ENCODE measurements at regions not wholly inside any gene's neighbourhood (a gene's known extent, or its start where the extent isn't known, plus 50 kb on each side); places are given as distances from the start of the nearest gene placed in this dataset.

DNA sequence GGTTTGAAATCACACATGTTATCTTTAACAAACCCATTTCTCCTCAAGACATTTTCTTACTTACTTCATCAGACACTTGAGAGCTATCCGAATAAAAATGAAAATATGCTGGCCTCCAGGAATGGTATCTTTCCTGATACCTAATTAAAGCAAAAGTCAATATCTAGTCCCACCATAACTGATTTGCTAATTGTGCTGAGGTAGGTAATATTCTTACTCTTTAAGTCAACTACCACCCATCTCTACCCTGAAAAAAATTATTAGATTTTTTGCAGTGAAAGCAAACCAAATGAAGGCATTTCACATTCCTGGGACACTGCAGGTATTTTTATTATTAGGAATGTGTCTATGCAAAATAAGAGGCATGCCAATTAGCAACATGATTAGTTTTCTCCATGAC is 175.8 kb downstream of the QDPR start:
- DNase-seq: no peak

DNA sequence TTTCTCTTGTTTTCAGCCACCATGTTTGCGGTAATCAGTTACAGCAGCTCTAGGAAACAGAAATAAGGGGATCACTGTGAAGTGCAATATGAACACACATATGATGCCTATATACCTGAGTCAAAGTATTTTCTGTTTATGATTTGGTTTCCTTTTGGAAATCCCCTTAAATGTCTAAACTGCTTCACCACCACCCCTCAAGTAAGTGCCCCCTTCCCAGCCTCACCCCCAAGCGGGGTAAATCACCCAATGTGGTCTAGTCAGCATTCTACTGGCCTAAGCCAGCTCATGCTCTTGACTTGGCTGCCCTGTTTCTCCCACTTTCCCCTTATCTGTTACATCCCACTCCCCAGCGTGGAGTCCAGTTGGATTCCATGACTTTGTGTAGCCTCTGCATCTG is 176.5 kb downstream of the QDPR start:
- no peak for DNase-seq

DNA sequence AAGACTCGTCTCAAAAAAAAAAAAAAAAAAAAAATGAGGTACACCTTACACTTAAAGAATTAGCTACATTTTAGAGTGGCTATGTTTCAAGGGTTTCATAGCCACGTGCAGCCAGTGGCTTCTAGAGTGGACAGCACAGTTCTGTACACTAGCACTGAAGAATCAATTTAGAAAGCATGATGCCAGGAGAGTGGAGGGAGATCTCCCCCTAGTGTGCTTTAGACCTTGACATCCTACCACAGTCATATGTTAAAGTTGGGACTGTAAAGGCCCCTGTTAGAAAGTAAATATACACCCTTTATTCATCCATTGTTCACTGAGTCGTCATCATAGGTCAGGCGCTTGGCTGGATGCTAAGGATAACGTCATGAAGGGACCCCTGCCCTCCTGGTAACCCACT is 179.4 kb downstream of the QDPR start:
- DNase-seq: no peak

DNA sequence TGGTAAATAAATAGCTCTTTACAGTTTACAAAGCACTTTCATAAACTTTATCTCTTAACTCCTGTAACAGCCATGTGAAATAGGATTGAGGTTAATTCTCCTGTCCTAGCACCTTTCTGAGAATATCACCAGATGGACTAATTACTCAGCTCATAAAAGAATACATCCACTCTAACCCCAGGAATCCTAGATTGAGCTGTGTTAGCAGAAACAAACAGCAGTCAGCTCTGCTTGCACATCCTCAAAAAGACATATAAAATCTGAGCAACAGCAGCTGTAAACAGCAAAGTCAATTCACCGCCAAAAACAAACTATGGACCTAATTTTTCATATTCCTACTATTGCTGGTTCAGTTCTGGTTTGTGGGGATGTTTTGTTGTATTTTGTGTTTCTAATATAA is 182.8 kb downstream of the QDPR start:
- no peak for DNase-seq

DNA sequence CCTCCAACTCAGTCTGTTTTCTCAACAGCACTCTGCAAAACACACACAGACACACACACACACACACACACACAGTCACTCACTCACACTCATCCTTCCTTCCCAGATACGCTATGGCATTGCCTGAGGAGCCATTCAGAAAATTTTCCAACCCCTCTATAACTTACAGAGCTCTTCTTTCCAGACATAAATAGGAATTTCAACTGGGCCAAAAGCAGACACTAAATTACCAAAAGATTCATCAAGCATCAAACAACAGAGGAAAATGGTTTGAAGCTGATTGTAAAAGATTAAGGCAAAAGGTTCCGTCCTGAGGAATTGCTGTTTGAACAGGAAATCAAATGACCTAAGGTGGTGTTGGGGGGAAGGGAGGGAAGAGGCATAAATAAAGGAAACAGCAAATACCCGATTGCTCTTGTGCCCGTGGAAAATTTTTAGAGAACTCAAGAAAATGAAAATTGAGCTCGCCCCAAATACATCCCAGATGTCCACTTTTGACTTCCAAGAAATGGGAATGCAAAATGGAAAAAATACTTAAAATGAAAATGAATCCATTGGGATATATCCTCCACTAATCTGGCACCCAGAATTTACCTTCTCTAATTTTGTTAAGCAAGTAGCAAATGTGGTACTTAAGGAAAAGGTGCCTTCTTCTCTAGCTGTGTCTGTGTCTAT is 183.6 kb downstream of the QDPR start:
- DNase-seq: no peak

DNA sequence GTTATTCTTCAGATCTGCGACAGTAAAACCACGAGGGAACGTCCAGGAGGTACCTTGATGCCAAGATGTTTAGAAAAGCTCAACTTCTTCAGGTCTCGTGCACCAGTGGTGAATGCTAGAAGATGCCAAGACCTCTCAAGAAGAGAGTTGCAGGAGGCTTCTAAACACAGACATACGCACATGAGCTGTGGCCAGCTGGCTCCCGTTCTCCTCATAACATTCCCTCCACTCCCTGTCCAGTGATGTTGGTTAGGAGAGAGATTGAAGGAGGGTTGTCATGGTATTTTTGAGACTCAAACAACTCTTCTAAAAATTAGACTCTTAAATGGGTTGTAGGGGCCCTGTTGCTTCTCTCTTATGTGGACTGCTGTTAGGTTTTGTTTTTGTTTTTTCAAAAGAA is 184.3 kb downstream of the QDPR start:
- DNase-seq: no peak

DNA sequence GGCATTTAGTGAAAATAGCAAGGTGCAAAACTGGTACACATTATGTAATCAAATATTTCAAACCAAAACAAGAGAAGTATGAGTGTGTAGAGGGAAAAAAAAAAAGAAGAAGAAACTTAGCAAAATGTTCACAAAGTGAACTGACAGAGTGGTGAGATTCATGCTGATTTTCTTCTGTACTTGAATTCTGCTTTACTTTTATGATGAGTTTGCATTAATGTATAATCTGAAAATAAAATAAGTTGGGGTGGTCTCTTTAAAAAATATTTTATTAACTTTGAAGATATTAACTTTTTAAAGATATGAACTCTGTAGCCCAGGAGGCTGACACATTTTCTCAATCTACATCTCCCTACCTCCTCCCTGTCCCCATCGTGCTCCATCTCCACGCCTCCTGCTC is 185.1 kb downstream of the QDPR start:
- DNase-seq: no peak

DNA sequence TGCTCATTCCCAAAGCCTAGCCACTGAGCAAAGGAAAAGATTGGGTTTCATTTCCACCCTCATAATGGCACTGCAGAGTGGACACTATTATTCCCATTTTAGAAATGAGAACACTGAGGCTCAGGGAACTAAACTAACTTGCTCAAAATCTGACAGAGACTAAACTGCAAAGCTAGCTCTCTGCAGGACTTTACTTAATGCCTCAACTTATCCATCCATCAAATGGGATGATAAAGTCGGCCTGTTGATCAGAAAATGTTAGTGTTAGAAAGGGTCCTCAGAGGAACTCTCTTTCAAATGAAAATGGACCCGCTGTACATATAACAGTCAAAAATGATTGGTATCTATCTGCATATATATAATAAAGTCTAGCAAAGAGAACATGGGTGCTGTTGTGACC is 186.8 kb downstream of the QDPR start:
- DNase-seq: no peak

DNA sequence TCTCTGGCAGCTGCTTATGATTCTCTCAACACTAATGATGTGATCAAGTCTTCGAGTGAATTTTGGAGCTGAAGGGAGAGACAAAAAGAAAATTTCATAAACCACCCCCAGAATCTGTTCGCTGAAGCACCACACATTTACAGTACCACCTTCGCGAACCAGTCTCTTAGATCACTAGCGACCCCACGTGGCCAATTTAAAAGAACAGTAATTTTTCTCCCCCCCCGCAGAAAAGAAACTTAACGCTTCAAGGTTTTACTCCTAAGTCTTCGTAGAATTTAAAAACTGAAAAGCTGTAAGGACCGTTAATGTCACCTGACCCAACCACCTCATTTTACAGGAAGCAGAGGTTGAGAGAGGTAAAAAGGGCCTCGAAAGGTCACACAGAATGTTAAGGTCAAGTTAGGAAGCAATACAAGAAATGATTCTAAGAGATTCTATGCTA is 187.5 kb downstream of the QDPR start:
- DNase-seq: no peak

DNA sequence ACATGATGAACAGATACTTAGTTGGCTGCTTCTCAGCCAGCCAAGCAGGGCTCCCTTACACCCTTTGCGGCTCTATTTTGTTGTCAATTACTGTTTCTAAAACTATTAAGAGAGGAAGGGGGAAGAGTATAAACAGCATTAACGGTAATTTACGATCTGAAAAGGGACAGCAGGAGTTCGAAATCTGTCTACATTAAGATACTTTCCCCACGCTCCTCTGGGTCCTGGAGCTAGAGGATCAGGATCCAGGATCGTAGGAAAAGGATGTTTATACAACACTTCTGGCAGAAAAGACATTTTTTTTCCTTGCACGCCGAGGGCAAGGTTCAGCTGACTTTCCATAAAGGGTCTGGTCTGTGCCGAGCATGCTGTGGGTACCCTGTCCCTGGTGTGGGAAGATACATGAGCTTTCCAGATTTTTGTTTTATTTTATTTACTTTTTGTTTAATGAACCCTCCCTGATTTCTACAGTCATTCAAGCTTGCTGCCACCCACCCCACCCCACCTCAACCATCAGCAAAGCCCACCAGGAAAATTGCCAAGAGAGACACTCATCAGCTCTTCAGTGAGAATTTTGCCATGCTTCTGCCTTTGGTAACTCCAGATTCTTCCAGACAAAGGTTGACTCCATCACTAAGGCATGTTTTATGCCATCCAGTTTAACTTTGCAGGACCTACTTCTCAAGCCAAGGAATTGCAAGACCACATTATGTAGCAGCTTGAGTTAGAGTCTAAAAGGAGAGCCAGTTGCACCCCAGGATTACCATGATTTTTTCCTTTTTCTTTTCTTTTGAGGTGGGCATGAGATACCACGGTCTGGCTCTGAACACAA is 188.1 kb downstream of the QDPR start:
- no peak for DNase-seq

DNA sequence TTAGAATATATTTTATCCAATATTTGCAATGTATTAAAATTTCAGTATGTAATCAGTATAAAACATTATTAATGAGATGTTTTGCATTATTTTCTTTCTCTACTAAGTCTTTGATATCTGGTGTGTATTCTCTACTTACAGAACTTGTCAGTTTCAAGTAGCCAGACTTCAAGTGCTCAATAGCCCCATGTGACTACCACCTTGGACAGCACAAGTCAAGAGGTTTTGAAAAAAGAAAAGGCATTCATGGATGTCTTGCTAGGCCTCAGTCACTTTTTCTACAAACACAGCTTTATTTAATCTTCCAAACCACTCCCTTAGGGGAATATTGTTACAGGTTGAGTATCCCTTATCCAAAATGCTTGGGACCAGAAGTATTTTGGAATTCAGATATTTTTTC is 189.4 kb downstream of the QDPR start:
- DNase-seq: no peak

DNA sequence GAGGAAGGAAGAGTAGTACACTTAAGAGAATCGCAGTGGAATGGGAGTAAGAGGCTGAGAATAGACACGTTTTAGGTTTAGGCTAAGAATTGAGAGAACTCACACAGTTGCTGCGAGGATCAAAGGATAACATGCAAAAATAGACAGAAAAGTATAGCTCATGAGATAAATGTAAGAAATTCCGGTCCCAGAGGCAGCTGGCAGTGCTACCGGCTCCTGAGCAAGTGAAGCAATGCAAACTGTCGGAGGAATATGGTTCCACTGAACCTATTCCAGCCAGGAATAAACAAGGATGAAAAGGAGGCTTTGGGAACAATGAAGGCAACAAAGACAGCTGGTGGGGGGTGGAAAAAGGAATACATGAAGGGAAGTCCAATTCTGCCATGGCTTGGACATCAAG is 191.8 kb downstream of the QDPR start:
- no peak for DNase-seq

DNA sequence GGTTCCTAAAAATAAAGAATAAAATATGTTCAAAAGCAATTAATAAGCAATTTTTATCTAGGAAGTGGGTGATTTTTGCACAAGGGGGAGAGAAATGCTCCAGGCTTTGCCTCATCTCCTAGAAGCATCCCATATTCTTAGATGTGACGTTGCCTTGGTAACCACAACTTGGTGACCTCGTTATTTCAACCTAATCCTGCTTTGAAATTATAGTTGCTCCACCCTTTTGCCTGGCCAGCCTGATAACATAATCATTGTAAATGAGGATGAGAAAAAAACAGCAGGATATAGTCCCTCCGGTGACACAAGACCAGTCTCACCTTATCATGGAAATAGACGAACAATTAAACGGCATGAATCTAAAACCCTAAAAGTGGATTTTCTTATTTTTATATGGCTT is 194.4 kb downstream of the QDPR start:
- DNase-seq: no peak

DNA sequence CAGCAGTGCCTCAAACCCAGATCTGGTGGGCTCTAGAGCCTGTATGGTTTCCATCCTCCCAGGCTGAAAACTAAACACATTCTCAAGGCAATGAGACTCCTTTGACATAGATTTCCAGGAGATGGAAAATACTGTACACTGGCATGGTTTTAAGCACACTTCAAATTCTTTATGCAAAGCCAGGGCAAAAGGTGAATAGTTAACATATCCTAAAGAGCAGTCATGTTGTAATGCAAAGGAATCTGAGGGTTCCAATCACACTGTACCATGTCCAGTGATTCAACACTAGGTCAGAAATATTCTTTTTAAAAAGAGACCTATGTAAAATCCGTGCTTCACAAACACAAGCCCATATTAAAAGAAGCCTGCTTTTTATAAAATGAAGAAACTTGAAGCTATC is 195.3 kb downstream of the QDPR start:
- no peak for DNase-seq

DNA sequence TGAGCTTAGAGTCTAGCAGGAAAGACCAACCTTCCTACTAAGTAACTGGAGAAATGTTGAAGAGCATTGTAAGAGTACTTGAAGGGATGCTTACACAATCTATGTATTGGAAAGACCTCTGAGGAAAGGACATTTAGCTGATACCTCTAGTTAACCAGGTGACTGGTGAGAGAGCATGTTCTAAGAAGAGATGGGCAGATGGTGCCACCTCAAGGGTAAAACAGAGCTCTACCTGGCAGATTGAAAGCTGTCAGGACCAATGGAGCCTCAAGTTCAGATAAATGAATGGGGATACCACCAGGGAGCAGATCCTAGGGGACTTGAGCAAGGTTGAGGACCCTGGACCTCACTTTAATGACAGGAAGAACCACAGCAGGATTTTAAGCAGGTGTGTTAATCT is 196.4 kb downstream of the QDPR start:
- DNase-seq: no peak

DNA sequence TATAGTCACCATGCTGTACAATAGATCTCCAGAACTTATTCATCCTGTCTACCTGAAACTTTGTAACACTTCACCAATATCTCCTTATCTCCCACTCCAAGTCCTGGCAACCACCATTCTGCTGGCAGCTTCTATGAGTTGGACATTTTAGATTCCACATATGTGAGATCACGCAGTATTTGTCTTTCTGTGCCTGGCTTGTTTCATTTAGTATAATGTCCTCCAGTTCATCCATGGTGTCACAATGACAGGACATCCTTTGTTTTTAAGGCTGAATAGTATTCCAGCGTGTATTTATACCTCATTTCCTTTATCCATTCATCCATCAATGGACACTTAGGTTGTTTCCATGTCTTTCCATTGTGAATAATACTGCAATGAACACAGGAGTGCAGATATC is 198.7 kb downstream of the QDPR start:
- DNase-seq: no peak

DNA sequence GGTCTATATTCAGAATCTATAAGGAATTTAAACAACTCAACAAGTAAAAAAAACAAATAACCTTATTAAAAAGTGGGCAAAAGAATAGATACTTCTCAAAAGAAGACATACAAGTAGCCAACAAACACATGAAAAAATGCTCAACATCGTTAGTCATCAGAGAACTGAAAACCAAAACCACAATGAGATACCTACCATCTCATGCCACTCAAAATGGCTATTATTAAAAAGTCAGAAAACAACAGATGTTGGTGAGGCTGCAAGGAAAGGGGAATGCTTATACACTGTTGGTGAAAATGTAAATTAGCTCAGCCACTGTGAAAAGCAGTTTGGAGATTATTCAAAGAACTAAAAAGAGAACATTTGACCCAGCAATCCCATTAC is 201.6 kb downstream of the QDPR start:
- DNase-seq: no peak

DNA sequence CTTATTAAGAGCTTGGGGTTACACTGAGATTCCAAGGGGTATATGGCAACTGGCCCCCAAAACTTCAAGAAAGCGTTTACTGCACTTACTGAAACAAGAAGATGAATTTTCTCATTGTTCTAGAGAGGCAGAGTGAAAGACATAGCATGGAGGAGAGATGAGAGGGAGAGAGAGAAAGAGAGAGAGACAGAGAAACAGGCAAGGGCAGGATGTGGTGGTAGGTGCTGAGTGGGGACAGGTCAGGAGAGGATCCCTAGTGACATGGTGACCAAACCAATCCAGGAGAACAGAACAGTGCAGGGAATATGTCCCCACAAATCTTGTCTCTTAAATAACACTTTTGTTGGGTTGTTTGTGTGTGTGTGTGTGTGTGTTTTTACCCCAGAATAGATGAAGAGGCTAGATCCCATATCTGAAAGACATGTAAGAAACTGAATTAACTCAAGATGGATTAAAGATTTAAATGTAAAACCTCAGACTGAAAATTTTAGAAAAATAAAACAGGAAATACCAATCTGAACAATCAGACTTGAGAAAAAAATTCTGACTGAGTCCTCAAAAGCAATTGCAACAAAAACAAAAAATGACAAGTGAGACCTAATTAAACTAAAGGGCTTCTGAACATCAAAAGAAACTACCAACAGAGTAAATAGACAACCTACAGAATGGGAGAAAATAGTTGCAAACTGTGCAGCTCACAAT is 202.2 kb downstream of the QDPR start:
- no peak for DNase-seq

DNA sequence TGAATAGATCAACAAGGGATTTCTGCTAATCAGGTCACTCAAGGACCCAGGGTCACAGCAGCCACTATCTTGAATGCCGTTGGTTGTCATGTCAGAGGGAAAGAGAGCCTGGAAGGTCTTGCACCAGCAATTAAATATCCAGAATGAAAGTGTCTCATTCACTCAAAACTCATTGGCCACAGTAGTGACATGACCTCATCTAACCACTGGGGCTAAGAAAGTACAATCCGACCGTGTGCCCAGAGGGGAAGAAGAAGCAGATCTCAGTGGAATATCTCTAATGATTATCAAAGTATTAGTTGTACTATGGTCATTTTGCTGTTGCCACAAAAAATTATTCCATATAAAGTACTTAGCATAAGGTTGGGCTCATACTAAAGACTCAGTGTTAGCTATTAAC is 210.0 kb downstream of the QDPR start:
- no peak for DNase-seq

DNA sequence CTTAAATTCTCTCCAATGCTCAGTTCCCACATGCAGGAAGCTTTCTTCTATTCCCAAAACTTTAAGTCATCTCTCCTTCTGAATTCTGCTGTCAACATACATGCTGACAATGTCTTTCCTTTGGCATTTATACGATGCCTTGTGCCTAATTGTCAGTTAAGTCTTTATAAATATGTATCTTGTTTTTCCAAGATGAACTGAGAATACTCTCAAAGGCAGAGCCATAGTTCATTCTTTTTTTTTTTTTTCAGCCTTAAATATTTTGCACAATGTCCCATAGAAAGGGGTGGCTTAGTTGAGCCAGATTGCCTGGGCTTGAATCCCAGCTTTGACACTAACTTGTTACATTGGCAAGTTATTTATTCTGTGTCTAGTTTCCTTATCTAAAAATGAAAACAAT is 210.6 kb downstream of the QDPR start:
- no peak for DNase-seq

DNA sequence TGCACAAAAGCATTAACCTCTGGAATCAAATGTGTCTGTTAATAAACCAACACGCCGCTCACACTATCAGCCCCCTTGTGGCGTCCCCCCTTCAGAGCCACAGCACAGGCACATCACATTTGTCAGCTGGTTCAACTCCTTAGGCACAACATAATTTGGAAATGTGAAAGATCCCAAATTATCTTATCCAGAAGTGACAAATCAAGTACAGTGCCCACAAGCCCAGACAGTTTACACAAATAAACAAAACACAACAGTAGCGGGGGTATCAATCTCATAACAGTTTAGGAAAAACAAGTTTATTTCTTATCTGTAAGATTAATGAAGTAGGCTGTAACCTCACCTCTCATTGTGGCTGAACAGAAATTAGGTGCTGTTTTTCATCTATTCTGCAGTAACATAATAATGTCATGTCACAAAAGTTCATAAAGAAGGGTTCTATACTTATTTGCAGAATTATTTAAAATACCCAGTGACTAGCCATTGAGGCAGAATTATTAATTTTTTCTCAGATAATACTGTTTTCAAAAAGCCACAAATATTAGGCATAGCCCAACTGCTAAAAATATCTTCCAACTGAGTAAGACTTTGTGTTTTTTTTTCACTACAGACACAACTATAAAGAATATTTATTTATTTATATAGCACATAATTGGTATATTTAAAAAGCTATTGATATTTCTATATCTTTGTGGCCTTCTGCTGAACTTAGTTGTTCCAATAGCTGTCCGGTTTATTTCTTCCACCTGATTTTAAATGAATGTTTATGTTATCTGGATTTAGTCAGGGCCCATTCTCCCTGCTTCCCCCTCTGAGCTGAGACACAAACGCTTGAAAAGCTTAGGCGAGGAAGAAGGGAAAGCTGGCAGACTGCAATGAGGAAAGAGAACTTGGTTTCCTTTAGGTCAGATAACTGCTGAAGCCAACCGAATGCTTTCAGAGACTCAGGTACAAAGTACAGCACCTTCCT is 214.7 kb downstream of the QDPR start:
- DNase-seq: no peak

DNA sequence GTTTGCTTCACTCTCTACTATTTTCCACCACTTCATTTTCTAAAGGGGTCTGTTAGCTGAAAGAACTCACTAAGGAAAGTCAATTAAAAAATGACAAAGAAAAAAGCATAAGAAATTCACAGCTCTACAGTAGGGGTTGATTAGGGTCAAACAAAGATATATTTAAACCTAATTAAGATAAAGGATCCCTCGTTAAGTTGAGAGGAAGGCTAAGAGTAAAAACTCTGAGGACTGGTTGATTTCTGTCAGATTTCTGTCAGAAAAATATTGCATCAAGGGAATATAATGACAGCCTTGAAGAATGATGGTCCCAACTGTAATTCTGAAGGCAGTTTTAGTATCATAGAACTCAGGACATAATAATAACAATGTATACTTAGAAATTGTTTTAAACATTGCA is 218.0 kb downstream of the QDPR start:
- DNase-seq: no peak

DNA sequence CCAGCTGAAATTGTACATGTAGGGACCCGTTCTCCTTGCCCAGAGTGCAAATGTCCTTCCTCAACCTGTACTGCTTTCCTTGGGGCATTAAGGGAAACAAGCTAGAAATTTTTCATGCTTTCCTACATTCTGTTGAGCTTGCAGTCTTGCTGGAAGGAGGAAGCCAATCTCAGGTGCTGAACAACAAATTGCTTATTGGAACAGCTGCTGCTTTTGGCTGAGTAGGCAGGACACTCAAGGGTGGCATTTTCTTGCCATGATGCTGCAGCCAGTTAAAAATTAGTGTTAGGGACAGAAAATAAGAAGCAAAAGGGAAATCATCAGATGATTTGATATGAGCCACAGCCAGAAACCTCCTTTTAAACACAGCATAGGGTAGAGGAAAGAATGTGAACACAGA is 223.7 kb downstream of the QDPR start:
- no peak for DNase-seq

Data from SHP77 (cell line).